Fibroblast of skin of abdomen (primary cell): ENCODE measurements at regions not wholly inside any gene's neighbourhood (a gene's known extent, or its start where the extent isn't known, plus 50 kb on each side); places are given as distances from the start of the nearest gene placed in this dataset.

ENCODE experiments used
- DNase-seq: peaks from one replicate; pipeline ENCODE4 v3.0.0-alpha.2; 2013

DNA sequence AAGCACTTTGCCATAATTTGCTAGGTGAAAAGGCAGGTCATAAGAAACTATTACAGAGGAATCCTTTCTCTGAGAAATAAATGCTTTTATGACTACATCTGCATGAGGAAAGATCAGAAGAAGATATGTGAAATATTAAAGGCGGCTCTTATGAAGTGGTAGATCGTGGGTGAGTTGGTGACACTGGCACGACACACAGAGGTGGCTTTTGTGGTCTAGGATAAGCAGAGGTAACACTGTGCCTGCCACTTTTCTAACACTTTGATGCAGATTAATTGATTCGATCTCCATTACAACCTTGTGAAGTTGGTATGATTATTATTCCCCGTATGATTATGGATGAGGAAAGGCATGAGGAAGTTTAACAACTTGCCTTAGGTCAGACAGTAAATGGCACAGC is 60.0 kb upstream of the ELK3 start:
- DNase-seq: no peak

DNA sequence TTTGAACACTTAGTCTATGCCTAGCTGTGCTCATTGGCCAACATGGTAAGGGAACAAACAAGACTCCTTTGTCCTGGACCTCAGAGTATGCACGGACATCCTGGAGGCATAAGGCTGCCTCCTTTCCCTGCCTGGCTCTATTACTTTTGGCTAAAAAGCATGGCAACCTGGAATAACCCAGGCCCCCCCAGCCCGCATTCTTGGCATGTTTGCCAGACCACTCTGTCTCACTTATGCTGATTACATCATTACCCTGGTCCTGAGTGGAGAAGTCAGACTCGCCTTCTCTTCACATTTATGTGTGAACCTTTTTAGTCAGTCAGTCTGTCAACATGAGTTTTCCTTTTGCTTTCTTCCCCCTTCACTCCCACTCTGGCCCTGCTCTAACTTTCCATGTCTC is 58.0 kb upstream of the ELK3 start:
- peak; percentile 90 for DNase-seq

DNA sequence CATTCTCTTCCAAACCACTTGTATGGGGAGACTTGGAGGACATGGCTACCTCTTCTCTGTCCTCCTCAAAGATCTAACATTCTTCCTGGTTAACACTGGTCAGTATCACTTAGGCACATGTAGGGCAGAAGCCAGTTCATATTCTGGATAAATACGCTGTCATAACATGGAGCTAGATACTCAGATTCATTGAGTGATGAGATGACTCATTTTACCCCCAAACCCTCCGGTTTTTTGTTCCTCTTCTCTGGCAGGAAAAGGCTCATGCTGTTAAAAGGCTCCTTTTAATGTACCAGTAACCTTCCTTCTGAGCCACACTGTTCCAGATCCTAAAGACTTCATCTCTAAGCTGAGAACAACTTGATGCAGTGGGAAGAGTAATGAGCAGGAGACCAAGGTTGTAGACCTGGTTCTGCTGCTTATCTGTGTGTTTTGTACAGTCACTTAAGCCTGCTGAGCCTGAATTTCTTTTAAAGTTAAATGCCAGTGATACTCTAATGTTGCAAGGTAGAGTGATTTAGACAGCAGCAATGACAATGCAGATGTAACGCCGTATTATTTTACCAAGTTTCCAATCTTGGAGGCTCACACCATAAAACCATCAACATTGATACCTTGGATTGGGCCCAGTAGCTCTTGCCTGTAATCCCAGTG is 57.3 kb upstream of the ELK3 start:
- DNase-seq: peak; percentile 41

DNA sequence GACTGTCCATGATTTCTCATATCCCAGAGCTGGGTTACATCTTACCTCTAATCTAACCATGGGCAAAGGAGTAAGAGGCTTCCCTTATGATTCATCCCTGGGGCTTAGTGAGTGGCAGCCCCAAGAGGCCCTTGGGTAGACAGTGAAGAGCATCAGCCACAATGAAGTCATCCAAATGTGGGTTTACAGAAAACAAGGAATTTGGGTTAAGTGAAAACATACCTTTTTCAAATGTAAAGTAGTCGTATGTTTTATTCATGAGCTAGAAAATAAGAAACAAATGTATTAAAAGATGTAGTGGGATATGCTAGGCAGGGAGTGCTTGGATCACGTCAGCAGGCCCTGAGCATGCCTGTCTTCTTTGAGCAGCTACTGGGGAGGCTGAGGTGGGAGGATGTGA is 54.0 kb upstream of the ELK3 start:
- peak; percentile 96 for DNase-seq

DNA sequence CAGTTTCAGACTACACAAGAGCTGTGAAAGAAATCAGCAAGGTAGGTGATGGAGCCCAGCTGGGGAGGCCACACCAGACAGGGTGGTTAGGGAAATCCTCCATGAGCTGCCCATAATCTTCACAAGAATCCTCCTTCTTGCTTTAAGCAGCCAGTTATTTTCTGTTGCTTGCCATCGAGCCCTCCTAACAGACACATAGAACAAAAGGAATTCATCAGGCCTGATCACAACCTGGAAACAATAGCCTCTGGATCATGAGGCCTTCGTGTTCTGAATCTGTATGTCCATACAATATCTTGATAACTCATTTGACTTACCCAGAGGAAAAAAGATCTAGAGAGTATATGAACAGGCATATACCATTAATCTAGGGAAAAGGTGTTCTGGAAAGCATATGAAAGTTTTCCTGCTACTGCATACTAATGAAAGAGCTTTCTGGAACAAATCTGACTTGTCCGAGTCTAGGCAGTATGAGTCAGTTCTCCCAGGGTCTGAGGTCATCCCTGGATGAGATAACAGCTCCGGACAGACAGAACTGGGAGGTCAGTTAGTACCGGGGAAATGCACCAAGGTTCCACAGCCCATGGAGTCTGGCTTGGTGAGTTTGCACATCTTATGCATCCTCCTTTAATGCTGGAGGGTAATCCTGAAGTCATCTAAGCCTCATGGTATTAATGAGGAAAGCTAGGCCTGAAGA is 52.8 kb upstream of the ELK3 start:
- no peak for DNase-seq

DNA sequence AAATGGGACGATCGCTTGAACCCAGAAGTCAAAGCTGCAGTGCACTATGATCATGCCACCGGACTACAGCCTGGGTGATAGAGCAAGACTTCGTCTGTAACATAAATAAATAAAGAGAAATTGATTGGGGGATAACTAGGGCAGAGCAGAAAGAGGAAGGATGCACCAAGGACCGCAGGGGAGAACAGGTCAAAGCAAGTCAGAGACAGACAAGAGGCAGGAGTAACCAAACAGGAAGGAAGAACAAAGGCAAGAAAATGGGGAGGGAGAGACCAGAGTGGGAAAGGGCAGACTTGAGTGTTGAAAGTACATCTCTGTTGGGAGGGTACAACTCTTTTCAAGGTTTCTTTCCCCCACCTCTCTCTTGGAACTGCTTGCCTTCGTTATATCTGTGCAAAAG is 50.8 kb upstream of the ELK3 start:
- no peak for DNase-seq

DNA sequence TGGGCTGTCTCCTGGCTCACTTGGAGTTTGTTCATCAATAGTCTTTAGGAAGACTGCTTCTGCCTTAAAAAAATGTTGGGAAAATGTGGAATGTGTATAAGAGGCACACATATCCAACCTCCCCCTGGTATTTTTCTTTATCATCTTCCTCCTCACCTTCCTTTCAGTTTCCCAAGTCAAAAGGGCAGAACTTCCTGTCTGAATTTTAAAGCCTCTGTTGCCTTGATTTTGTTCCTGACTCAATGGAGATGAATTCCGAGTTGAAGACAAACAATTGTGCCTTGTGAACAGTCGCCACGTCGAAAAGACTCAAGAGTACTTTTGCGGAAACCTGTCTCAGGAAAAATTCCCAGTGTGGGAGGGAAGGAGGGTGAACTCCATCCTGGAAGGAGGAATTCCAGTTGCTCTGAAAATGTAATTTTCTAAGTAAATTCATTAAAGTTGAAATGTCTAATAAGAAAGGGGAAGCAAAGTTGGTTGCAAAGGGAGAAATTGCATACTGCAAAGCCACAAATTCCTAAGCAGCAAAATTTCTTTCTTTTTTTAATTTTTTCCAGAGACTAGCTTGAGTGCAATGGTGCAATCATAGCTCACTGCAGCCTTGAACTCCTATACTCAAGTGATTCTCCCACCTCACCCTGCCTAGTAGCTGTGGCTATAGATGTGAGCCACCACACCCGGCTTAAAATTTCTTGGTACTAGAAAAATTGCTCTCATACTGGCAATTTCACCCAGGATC is 50.2 kb upstream of the ELK3 start:
- no peak for DNase-seq
